ENCODE measurements at regions not wholly inside any gene's neighbourhood (a gene's known extent, or its start where the extent isn't known, plus 50 kb on each side); places are given as distances from the start of the nearest gene placed in this dataset.

DNA sequence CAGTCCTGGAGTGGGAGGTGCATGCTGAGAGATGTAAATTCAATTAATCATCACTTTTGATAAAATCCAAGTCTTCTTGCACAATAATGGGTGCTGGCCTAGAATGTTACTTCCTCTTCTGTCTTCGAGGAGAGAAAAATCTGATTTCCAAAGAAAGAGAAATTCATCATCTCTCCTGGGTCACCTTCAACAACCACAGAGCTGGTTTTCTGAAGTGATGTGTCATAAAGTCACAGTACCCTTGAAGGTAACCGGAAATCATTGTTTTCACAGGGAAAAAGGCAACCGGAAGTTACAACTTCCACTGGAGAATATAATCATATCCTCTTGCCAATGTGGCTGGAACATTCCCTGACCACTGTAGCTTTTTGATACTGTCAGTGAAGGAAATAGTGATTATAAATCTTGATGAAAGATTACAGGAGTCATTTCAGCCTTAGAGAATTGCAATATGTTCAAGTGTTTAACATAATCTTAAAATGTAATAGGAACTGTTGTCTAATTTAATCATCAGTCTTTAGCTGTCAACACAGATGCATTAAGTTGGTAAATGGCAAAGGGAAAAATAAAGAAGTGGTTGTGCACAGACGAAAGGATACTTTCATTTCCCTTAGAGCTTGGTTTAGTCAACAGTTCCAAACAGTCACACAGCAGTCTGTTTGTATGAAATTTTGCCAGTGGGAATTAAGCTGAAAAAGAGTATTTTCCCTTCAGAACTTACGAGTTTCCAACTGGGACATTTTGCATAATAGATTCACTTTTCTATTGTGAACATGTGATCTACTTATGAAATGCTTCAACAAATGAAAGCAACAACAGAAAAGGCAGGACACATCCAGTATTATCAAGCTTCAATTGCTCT lies 106.5 kb upstream of the SLC4A7 start:
- H3K4me3 ChIP-seq: no peak overlapping the region
- H3K79me2 ChIP-seq (replicated peaks; ENCODE audit: insufficient read depth): no peaks in the 10 kb centered on the region
- no peak for ATAC-seq
- H3K27ac ChIP-seq (ENCODE audit: low read depth): no peak overlapping the region
- TF ChIP-seq ZNF114 (CRISPR knock-in tag; IDR thresholded peaks at IDR 0.05): no peak
- TF ChIP-seq, protein P1, sequence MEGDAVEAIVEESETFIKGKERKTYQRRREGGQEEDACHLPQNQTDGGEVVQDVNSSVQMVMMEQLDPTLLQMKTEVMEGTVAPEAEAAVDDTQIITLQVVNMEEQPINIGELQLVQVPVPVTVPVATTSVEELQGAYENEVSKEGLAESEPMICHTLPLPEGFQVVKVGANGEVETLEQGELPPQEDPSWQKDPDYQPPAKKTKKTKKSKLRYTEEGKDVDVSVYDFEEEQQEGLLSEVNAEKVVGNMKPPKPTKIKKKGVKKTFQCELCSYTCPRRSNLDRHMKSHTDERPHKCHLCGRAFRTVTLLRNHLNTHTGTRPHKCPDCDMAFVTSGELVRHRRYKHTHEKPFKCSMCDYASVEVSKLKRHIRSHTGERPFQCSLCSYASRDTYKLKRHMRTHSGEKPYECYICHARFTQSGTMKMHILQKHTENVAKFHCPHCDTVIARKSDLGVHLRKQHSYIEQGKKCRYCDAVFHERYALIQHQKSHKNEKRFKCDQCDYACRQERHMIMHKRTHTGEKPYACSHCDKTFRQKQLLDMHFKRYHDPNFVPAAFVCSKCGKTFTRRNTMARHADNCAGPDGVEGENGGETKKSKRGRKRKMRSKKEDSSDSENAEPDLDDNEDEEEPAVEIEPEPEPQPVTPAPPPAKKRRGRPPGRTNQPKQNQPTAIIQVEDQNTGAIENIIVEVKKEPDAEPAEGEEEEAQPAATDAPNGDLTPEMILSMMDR (conservative IDR thresholded peaks at IDR 0.05; ENCODE audit: low read depth in 2 of 2): no peak
- TF ChIP-seq, protein P2, sequence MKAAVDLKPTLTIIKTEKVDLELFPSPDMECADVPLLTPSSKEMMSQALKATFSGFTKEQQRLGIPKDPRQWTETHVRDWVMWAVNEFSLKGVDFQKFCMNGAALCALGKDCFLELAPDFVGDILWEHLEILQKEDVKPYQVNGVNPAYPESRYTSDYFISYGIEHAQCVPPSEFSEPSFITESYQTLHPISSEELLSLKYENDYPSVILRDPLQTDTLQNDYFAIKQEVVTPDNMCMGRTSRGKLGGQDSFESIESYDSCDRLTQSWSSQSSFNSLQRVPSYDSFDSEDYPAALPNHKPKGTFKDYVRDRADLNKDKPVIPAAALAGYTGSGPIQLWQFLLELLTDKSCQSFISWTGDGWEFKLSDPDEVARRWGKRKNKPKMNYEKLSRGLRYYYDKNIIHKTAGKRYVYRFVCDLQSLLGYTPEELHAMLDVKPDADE (IDR thresholded peaks at IDR 0.05): no peak
- TF ChIP-seq EZH2phosphoT487 (IDR thresholded peaks at IDR 0.05; ENCODE audit: unreplicated experiment): no peak
- no peak for TF ChIP-seq POLR2AphosphoS5 (IDR thresholded peaks at IDR 0.05; ENCODE audit: low read depth)
- TF ChIP-seq, protein P3, sequence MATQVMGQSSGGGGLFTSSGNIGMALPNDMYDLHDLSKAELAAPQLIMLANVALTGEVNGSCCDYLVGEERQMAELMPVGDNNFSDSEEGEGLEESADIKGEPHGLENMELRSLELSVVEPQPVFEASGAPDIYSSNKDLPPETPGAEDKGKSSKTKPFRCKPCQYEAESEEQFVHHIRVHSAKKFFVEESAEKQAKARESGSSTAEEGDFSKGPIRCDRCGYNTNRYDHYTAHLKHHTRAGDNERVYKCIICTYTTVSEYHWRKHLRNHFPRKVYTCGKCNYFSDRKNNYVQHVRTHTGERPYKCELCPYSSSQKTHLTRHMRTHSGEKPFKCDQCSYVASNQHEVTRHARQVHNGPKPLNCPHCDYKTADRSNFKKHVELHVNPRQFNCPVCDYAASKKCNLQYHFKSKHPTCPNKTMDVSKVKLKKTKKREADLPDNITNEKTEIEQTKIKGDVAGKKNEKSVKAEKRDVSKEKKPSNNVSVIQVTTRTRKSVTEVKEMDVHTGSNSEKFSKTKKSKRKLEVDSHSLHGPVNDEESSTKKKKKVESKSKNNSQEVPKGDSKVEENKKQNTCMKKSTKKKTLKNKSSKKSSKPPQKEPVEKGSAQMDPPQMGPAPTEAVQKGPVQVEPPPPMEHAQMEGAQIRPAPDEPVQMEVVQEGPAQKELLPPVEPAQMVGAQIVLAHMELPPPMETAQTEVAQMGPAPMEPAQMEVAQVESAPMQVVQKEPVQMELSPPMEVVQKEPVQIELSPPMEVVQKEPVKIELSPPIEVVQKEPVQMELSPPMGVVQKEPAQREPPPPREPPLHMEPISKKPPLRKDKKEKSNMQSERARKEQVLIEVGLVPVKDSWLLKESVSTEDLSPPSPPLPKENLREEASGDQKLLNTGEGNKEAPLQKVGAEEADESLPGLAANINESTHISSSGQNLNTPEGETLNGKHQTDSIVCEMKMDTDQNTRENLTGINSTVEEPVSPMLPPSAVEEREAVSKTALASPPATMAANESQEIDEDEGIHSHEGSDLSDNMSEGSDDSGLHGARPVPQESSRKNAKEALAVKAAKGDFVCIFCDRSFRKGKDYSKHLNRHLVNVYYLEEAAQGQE (IDR thresholded peaks at IDR 0.05; ENCODE audit: unreplicated experiment): no peak
- TF ChIP-seq ZNF331 (CRISPR knock-in tag; IDR thresholded peaks at IDR 0.05; ENCODE audit: low read depth): no peak
- no peak for TF ChIP-seq EZH2 (IDR thresholded peaks at IDR 0.05; ENCODE audit: low read depth, unreplicated experiment)
- TF ChIP-seq JUNB (IDR thresholded peaks at IDR 0.05; ENCODE audit: unreplicated experiment): no peak
- no peak for TF ChIP-seq CREB1 (CRISPR knock-in tag; IDR thresholded peaks at IDR 0.05; ENCODE audit: low read depth)
- TF ChIP-seq, protein P4, sequence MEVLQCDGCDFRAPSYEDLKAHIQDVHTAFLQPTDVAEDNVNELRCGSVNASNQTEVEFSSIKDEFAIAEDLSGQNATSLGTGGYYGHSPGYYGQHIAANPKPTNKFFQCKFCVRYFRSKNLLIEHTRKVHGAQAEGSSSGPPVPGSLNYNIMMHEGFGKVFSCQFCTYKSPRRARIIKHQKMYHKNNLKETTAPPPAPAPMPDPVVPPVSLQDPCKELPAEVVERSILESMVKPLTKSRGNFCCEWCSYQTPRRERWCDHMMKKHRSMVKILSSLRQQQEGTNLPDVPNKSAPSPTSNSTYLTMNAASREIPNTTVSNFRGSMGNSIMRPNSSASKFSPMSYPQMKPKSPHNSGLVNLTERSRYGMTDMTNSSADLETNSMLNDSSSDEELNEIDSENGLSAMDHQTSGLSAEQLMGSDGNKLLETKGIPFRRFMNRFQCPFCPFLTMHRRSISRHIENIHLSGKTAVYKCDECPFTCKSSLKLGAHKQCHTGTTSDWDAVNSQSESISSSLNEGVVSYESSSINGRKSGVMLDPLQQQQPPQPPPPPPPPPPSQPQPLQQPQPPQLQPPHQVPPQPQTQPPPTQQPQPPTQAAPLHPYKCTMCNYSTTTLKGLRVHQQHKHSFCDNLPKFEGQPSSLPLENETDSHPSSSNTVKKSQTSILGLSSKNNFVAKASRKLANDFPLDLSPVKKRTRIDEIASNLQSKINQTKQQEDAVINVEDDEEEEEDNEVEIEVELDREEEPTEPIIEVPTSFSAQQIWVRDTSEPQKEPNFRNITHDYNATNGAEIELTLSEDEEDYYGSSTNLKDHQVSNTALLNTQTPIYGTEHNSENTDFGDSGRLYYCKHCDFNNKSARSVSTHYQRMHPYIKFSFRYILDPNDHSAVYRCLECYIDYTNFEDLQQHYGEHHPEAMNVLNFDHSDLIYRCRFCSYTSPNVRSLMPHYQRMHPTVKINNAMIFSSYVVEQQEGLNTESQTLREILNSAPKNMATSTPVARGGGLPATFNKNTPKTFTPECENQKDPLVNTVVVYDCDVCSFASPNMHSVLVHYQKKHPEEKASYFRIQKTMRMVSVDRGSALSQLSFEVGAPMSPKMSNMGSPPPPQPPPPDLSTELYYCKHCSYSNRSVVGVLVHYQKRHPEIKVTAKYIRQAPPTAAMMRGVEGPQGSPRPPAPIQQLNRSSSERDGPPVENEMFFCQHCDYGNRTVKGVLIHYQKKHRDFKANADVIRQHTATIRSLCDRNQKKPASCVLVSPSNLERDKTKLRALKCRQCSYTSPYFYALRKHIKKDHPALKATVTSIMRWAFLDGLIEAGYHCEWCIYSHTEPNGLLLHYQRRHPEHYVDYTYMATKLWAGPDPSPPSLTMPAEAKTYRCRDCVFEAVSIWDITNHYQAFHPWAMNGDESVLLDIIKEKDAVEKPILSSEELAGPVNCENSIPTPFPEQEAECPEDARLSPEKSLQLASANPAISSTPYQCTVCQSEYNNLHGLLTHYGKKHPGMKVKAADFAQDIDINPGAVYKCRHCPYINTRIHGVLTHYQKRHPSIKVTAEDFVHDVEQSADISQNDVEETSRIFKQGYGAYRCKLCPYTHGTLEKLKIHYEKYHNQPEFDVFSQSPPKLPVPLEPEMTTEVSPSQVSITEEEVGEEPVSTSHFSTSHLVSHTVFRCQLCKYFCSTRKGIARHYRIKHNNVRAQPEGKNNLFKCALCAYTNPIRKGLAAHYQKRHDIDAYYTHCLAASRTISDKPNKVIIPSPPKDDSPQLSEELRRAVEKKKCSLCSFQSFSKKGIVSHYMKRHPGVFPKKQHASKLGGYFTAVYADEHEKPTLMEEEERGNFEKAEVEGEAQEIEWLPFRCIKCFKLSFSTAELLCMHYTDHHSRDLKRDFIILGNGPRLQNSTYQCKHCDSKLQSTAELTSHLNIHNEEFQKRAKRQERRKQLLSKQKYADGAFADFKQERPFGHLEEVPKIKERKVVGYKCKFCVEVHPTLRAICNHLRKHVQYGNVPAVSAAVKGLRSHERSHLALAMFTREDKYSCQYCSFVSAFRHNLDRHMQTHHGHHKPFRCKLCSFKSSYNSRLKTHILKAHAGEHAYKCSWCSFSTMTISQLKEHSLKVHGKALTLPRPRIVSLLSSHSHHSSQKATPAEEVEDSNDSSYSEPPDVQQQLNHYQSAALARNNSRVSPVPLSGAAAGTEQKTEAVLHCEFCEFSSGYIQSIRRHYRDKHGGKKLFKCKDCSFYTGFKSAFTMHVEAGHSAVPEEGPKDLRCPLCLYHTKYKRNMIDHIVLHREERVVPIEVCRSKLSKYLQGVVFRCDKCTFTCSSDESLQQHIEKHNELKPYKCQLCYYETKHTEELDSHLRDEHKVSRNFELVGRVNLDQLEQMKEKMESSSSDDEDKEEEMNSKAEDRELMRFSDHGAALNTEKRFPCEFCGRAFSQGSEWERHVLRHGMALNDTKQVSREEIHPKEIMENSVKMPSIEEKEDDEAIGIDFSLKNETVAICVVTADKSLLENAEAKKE (CRISPR knock-in tag; IDR thresholded peaks at IDR 0.05): no peak
- no peak for TF ChIP-seq STAT1 (IDR thresholded peaks at IDR 0.05; ENCODE audit: unreplicated experiment)
- TF ChIP-seq NANOG (IDR thresholded peaks at IDR 0.05; ENCODE audit: borderline replicate concordance): no peak
- H3K9me2 ChIP-seq (ENCODE audit: insufficient read depth): no peaks in the 10 kb centered on the region
- Mint-ChIP-seq H3K36me3 (ENCODE audit: low read depth) (no peaks in the 10 kb centered on the region), H3K4me1 (peaks cover 24% of the 10 kb centered on the region), H3K27ac (no peak overlapping the region), H3K9me3 (no peaks in the 10 kb centered on the region), H3K27me3 (ENCODE audit: insufficient read depth, low read depth, poor library complexity) (peaks cover 1% of the 10 kb centered on the region), H3K4me3 (no peak overlapping the region)
- H2AFZ ChIP-seq: peak overlapping the region; percentile 52; the same call in 1 of the 2 replicates
- no peak for DNase-seq (ENCODE audit: low spot score)
- H3K27me3 ChIP-seq (ENCODE audit: insufficient read depth): no peaks in the 10 kb centered on the region
- H4K20me1 ChIP-seq (replicated peaks; ENCODE audit: insufficient read depth): no peaks in the 10 kb centered on the region
- no peaks in the 10 kb centered on the region for H3K36me3 ChIP-seq (ENCODE audit: insufficient read depth)
- no peak overlapping the region for H3K4me2 ChIP-seq
- no peaks in the 10 kb centered on the region for H3F3A ChIP-seq (replicated peaks; ENCODE audit: low read depth)
- peaks cover 22% of the 10 kb centered on the region for H3K4me1 ChIP-seq (ENCODE audit: insufficient read depth)

Data from GM23338 (cell line).